ENCODE measurements at regions not wholly inside any gene's neighbourhood (a gene's known extent, or its start where the extent isn't known, plus 50 kb on each side); places are given as distances from the start of the nearest gene placed in this dataset.

GRCh38 chr3:79542-79941 lies 117.0 kb upstream of the CHL1 start:
- no peak for DNase-seq

DNA sequence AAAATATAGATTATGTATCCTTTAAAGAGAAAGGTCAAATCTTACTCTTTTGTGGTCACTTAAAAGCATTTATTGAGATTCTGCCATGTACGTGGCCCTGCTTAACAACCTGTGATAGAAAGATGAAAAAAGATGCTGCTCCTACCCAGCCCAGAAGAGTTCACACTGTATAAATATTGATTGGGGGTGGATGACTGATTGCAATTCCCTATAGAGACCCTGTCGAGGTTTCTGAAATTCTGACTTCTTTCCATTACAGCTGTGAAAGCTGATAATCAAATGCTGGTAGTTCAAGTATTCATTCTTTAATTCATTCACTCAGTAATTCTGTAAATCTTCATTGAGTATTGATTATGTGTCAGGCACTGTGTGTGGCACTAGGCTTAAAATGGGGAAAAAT lies 114.1 kb upstream of the CHL1 start:
- no peak for DNase-seq

- DNase-seq: no peak
Measured at GRCh38 chr3:83096-83495, 113.5 kb upstream of the CHL1 start.

- no peak for DNase-seq
Measured at GRCh38 chr3:85180-85579, 111.4 kb upstream of the CHL1 start.

- DNase-seq: no peak
Measured at GRCh38 chr3:88267-88666, 108.3 kb upstream of the CHL1 start.

DNA sequence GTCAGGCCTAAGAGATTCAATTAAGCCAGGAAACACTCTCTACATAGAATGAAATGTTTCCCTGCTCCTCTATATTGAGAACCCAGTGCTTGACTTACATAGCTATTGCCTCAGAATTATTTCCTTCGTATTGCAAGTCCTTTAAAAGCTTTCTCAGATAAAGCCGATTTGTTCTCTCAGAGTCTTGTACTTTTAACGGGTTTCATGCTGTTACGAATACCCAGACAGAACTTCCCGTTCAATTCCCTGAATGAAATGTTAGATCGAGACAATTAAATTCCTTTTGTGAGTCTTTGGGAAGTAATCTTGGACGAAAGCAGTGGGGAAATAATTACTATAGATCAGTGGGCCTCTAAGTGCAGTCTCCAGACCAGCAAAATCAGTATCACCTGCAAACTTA lies 102.8 kb upstream of the CHL1 start:
- no peak for DNase-seq

DNA sequence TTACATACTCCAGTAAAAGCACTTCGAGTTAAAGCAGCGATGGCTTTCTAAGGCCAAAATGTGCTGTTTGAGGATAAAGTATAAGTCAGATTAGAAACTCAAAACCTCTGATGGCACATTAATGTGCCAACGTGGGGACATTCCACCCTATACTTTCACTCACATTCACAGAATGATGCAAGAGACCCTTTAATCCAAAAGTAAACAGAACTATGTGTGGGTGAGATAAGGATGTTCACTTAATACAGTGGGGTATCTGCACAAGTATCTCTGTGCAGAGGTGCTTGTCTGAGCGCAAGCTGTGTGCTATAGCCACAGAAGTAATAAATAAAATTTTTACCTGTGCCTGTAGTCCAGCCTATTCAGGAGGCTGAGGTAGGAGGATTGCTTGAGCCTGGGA lies 100.3 kb upstream of the CHL1 start:
- DNase-seq: no peak

DNA sequence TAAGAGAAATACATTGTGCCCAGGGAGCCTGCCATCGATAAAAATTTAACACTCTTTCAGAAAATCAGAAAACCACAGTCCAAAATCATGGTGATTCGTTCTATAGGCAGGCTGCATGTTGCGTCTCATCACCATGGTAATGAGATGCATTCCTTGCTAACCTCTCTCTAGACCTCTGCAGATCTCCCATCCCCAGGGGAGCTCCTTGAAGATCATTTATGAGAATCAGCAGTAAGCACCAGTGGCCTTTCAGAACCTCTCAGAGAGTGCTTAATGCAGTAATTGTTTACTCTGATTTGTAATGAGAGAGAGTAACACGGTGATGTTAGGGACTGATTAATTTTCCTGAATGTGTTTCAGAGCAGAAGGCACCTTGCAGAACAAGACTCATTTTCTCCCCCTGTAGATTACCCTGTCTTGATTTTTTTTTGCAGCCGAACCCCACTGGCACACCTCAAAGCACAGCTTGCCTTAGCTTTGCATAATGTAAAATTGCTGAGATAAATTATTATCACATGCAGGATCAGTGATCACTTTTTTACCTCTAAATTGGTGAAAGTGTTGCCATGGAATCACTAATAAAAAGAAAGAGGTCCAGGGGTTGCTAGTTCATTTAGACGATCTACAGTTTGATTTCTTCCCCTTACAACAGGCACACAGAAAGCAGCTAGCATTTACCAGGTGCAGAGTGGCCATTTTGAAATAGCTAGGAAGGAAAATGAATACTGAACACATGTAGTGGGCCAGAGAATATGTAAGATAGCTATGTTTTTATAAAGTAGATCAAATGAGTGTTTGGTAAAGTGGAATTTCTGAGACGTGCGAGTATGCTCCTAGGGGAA lies 98.9 kb upstream of the CHL1 start:
- no peak for DNase-seq

GRCh38 chr3:98259-98654 lies 98.3 kb upstream of the CHL1 start:
- no peak for DNase-seq

DNA sequence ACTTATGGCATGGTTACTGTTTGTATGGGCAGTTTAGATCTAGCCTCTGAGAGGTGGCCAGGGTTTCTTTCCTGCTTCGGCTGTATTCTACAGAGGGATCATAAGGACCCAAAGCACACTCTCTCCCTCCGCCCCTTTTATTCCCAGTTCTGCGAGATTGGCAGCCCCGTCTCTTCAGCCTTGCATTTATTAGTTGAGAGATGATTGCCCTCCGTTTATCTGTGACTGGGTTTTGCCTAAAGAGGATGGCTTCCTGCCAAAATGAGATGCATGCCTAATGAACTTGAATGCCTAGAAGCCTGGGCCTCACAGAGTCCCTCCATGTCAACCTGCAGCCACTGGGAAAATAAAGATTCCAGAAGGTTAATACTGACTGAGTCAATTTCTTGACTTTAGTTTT lies 97.1 kb upstream of the CHL1 start:
- no peak for DNase-seq

DNA sequence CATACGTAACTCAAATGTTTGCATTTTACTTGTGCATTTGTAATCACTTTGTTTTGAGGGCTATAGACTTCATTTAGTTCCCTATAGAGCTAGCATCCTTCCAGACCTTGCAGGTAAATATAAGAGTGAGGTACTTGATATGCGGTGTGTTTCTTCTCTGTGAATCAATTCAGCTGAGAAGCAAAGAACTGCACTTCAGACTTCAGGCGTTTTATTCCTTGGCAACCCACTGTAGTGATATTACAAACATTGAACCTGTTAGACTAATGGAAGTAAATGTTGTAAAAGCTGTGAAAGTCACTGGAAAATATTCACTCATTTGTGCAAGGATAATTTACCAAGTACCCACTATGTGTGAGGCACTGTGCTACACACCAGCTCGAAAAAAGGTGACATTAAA lies 94.1 kb upstream of the CHL1 start:
- no peak for DNase-seq

DNA sequence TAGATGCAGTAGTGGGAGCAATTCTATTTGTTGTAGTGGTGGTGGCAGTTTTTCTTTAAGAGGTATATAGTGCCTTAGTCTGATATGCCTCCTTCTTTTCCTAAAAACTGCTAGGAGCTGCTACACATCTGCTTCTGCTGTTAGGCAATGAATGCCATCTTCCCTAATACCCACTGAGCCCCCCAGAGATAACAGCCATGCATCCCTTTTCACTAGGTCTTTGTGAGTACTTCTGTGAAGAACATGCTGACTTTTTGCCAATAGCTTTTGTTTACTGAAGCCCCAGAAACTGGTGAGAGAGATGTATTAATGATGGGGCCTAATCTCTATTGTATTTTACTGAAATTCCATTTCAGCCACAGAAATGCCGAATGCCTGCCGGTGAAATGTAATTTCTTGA lies 92.6 kb upstream of the CHL1 start:
- DNase-seq: no peak

DNA sequence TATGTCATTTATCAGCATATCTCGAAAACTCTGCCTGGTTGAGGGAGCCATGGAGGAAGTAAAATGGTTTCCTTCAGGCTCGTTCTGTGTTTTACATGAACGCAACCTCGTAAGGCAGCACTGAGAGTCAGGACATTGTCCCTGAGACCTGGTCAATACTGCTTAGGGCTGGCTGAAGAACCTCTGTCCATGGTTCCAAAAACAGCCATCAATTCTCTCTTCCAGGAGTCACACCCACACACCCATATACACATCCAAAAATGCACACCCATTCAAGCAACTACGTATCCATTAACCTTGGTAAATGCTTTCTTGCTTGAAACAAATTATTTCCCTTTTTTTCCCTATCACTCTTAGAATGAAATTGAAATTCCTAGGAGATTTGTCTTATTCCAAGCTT lies 91.0 kb upstream of the CHL1 start:
- DNase-seq: no peak

GRCh38 chr3:106619-107018 lies 89.9 kb upstream of the CHL1 start:
- DNase-seq: no peak

GRCh38 chr3:111143-112069 lies 85.2 kb upstream of the CHL1 start:
- DNase-seq: no peak

GRCh38 chr3:112773-113172 lies 83.8 kb upstream of the CHL1 start:
- no peak for DNase-seq

DNA sequence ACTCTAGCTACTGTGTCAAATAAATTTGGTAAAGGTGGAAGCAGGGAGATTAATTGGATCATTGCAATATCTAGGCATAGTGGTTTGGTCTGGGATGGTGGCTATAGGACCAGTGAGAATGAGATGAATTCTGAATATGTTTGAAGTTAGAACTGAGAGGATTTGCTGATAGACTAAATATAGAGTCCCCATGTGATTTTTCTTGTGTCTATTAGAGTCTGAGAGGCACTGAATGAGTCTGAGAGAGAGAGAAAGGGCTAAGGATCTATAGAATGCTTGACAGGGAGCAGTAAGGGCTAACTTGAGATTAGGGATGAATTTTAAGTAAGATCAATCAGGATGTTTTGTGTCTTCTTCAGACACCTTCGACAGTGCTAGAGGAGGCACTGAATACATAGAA lies 77.9 kb upstream of the CHL1 start:
- no peak for DNase-seq

GRCh38 chr3:123341-123740 lies 73.2 kb upstream of the CHL1 start:
- no peak for DNase-seq

- DNase-seq: no peak
Measured at GRCh38 chr3:124557-125179, 71.9 kb upstream of the CHL1 start.

- no peak for DNase-seq
Measured at GRCh38 chr3:128515-129172, 67.9 kb upstream of the CHL1 start.

GRCh38 chr3:131151-131888 lies 65.2 kb upstream of the CHL1 start:
- DNase-seq: peak in 1 of 14 donors; percentile 31

- DNase-seq: no peak
Measured at GRCh38 chr3:132378-132777, 64.2 kb upstream of the CHL1 start.

Measured in C1 segment of cervical spinal cord (tissue), 14 donors.